ENCODE measurements at regions not wholly inside any gene's neighbourhood (a gene's known extent, or its start where the extent isn't known, plus 50 kb on each side); places are given as distances from the start of the nearest gene placed in this dataset.

DNA sequence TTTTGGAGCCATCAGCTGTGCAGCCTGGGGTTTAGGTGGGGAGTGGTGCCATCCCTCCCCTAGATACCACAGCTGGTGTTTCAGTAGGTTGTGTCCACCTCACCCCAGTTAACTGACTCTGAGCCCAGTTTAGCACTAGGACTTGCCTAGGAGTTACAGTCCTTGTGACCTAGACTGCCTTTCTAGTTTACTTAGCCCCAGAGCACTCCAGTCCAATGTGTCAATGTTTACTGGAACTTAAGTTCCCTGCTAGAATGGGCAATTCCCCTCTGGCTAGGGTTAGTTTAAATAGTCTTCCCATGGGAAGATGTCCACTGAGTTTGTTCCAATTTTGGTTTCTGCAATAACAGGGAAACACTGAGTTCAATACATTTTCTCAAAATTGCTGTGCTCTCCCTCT lies 909.2 kb downstream of the CCDC85A start:
- TF ChIP-seq EZH2phosphoT487 (IDR thresholded peaks at IDR 0.05; ENCODE audit: low read length) (no peak), EZH2 (optimal IDR thresholded peaks at IDR 0.05; ENCODE audit: low read depth, low read length) (no peak)
- TF ChIP-seq, protein P1, sequence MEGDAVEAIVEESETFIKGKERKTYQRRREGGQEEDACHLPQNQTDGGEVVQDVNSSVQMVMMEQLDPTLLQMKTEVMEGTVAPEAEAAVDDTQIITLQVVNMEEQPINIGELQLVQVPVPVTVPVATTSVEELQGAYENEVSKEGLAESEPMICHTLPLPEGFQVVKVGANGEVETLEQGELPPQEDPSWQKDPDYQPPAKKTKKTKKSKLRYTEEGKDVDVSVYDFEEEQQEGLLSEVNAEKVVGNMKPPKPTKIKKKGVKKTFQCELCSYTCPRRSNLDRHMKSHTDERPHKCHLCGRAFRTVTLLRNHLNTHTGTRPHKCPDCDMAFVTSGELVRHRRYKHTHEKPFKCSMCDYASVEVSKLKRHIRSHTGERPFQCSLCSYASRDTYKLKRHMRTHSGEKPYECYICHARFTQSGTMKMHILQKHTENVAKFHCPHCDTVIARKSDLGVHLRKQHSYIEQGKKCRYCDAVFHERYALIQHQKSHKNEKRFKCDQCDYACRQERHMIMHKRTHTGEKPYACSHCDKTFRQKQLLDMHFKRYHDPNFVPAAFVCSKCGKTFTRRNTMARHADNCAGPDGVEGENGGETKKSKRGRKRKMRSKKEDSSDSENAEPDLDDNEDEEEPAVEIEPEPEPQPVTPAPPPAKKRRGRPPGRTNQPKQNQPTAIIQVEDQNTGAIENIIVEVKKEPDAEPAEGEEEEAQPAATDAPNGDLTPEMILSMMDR (IDR thresholded peaks at IDR 0.05; ENCODE audit: low read length), result no peak
- no peaks in the 10 kb centered on the region for H3F3A ChIP-seq (ENCODE audit: insufficient read depth, low read length)
- no peaks in the 10 kb centered on the region for H3K79me2 ChIP-seq (ENCODE audit: low read length)
- no peak overlapping the region for H3K27ac ChIP-seq (ENCODE audit: low read length)
- H3K36me3 ChIP-seq (replicated peaks; ENCODE audit: insufficient read depth, low read length), result no peaks in the 10 kb centered on the region
- H3K9ac ChIP-seq (ENCODE audit: low read length), result no peak overlapping the region
- H3K4me2 ChIP-seq (ENCODE audit: low read depth, low read length), result no peak overlapping the region
- H3K27me3 ChIP-seq (replicated peaks; ENCODE audit: insufficient read depth, low read length), result no peaks in the 10 kb centered on the region
- no peaks in the 10 kb centered on the region for H3K9me2 ChIP-seq (replicated peaks; ENCODE audit: insufficient read depth, low read length)
- no peaks in the 10 kb centered on the region for H4K20me1 ChIP-seq (ENCODE audit: insufficient read depth, low read length)
- no peak for DNase-seq
- no peaks in the 10 kb centered on the region for H3K9me3 ChIP-seq (replicated peaks; ENCODE audit: insufficient read depth, low read length)
- no peak overlapping the region for H3K4me3 ChIP-seq (ENCODE audit: low read length)
- no peak overlapping the region for H2AFZ ChIP-seq (ENCODE audit: low read length)
- no peaks in the 10 kb centered on the region for H3K4me1 ChIP-seq (ENCODE audit: low read length)

DNA sequence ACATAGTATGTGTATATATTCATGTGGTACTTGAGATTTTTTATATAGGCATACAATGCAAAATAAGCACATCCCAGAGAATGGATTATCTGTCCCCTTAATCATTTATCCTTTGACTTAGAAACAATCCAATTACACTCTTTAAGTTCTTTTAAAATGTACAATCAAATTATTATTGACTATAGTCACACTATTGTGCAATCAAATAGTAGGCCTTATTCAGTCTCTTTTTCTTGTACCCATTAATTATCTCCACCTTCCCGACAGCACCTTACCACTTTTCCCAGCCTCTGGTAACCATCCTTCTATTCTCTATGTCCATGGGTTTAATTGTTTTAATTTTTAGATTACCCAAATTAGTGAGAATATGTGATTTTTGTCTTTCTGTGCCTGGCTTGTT lies 914.1 kb downstream of the CCDC85A start:
- no peaks in the 10 kb centered on the region for H4K20me1 ChIP-seq (ENCODE audit: insufficient read depth, low read length)
- H3K4me3 ChIP-seq (ENCODE audit: low read length), result no peak overlapping the region
- no peak for DNase-seq
- H3K27ac ChIP-seq (ENCODE audit: low read length), result no peak overlapping the region
- no peaks in the 10 kb centered on the region for H3K27me3 ChIP-seq (replicated peaks; ENCODE audit: insufficient read depth, low read length)
- H3F3A ChIP-seq (ENCODE audit: insufficient read depth, low read length), result no peaks in the 10 kb centered on the region
- no peaks in the 10 kb centered on the region for H3K79me2 ChIP-seq (ENCODE audit: low read length)
- H3K9me3 ChIP-seq (replicated peaks; ENCODE audit: insufficient read depth, low read length), result no peaks in the 10 kb centered on the region
- H3K9me2 ChIP-seq (replicated peaks; ENCODE audit: insufficient read depth, low read length), result no peaks in the 10 kb centered on the region
- no peak overlapping the region for H3K9ac ChIP-seq (ENCODE audit: low read length)
- no peak overlapping the region for H3K4me2 ChIP-seq (ENCODE audit: low read depth, low read length)
- H3K36me3 ChIP-seq (replicated peaks; ENCODE audit: insufficient read depth, low read length), result no peaks in the 10 kb centered on the region
- no peak overlapping the region for H2AFZ ChIP-seq (ENCODE audit: low read length)
- no peaks in the 10 kb centered on the region for H3K4me1 ChIP-seq (ENCODE audit: low read length)
- TF ChIP-seq EZH2phosphoT487 (IDR thresholded peaks at IDR 0.05; ENCODE audit: low read length) (no peak), EZH2 (optimal IDR thresholded peaks at IDR 0.05; ENCODE audit: low read depth, low read length) (no peak)
- TF ChIP-seq, protein P1 (IDR thresholded peaks at IDR 0.05; ENCODE audit: low read length), result no peak

DNA sequence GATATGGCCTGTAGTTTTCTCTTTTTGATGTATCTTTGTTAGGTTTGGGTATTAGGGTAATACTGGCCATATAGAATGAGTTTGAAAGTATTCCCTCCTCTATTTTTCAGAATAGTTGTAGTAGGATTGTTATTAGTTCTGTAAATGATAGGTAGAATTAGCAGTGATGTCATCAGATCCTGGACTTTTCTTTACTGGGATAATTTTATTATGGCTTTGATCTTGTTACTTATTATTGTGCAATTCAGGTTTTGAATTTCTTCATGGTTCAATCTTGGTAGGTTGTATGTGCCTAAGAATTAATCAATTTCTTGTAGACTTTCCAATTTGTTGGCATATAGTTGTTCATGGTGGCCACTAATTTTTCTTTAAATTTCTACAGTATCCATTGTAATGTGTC lies 916.6 kb downstream of the CCDC85A start:
- Histone ChIP-seq H3K27me3 (replicated peaks; ENCODE audit: insufficient read depth, low read length) (no peaks in the 10 kb centered on the region), H3K79me2 (ENCODE audit: low read length) (no peaks in the 10 kb centered on the region), H3K9ac (ENCODE audit: low read length) (no peak overlapping the region), H3K9me3 (replicated peaks; ENCODE audit: insufficient read depth, low read length) (no peaks in the 10 kb centered on the region), H3K27ac (ENCODE audit: low read length) (no peak overlapping the region), H3K4me1 (ENCODE audit: low read length) (no peaks in the 10 kb centered on the region), H3F3A (ENCODE audit: insufficient read depth, low read length) (no peaks in the 10 kb centered on the region), H3K4me2 (ENCODE audit: low read depth, low read length) (no peak overlapping the region), H4K20me1 (ENCODE audit: insufficient read depth, low read length) (no peaks in the 10 kb centered on the region), H3K4me3 (ENCODE audit: low read length) (no peak overlapping the region), H3K36me3 (replicated peaks; ENCODE audit: insufficient read depth, low read length) (no peaks in the 10 kb centered on the region), H3K9me2 (replicated peaks; ENCODE audit: insufficient read depth, low read length) (no peaks in the 10 kb centered on the region), H2AFZ (ENCODE audit: low read length) (no peak overlapping the region)
- TF ChIP-seq EZH2 (optimal IDR thresholded peaks at IDR 0.05; ENCODE audit: low read depth, low read length), result no peak
- TF ChIP-seq, protein P1 (IDR thresholded peaks at IDR 0.05; ENCODE audit: low read length), result no peak
- TF ChIP-seq EZH2phosphoT487 (IDR thresholded peaks at IDR 0.05; ENCODE audit: low read length), result no peak
- DNase-seq, result no peak
